Right ventricle myocardium inferior (tissue), 1 donor: ENCODE measurements at regions not wholly inside any gene's neighbourhood (a gene's known extent, or its start where the extent isn't known, plus 50 kb on each side); places are given as distances from the start of the nearest gene placed in this dataset.
"Not testable (repeated sequence)": the region's sequence is repeated elsewhere in the genome, so short reads cannot be mapped to it uniquely, and the experiment has no call there.

Source experiments
- ATAC-seq: fragments of 200-7000 bp; cut with Tn5 transposase; one replicate; pipeline ENCODE4 v1.9.1; 2020; ENCODE audit warnings: mild to moderate bottlenecking, moderate library complexity
- DNase-seq: peaks from one replicate; pipeline ENCODE4 v3.0.0; 2021; ENCODE audit errors: missing footprints
- intact Hi-C: fragments of 100-400 bp; cut with DNase I; formaldehyde crosslinking; loops from one replicate; pipeline ENCODE4 v1.11.0; 2022
- donor health status: DM: no; HTN: yes; CAD: no; lungs with severe emphysema.

DNA sequence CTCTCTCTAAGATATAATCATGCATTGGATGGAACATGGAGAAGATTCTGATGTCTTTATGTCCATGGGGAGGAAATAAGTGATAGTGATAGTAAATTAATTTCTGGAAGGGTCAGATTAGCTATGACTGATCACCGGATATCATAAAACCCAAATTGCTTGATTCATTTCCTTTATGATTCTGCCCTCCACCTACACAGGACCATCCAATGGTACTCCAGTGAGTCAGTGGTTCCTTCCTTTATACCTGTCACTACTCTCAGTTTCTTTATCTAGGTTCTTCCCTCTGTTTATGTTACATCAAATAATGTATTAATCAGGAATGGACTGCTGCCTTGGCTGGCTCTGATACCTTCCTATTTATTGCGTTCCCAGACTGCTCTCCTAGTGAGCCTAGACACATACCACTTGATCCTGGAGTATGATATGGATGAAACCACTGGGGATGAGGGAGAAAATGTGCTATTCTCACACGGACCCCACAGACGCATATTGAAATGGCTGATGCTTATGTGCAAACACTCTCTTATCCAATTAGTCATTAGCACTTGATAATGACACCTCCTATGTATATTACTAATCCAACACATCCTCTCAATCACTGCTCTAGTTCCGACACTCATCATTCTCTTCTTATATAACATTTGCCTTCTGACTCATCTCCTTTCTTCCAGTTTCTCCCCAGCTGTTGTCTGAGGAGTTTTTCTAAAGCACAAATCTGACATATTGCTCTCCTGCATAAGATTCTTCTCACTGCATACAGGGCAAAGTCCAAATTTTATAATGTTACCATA lies 315.6 kb downstream of the INSIG2 start:
- no peak for DNase-seq
- intact Hi-C loops = no loop called here
- no peak for ATAC-seq

DNA sequence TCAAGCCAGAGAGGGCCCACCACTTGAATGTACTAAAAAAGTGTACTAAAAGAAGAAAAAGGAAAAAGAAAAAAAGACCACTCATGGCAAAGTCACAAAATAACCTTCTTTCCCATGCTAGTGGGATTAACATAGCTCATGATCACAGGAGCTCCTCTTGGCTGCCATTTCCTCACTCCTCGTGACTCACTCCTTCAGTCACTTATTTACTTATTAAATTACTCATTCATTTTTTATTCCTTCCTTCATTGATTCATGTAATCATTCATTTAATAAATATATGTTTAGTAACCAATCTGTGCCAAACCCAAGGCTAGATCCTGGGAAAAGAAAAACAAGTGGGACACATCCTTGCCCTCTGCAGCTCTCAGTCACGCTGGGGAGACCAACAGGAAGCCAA lies 300.5 kb downstream of the INSIG2 start:
- ATAC-seq = no peak
- intact Hi-C loops = no loop called here

DNA sequence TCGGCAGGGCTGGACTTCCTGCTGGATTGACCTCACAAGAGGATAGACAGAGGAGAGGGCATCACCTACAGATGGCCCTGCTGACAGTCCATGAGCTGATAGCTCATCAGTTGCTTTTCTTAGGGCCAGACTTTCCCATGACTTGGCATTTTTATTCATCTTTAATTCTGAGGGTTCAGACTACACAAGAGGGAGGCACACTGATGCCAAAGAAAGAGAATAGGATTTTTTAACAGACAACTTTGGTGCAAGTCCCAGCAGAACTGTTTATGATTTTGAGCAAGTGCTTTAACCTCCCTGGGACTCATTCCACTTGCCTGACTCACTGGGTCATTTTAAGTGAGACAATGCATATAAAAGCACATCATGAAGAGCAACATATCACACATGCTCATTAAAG lies 299.2 kb downstream of the INSIG2 start:
- no peak for ATAC-seq
- no peak for DNase-seq
- intact Hi-C loops = no loop called here

More for the DNA sequence above, 300.5 kb downstream of the INSIG2 start:
- no peak for DNase-seq

DNA sequence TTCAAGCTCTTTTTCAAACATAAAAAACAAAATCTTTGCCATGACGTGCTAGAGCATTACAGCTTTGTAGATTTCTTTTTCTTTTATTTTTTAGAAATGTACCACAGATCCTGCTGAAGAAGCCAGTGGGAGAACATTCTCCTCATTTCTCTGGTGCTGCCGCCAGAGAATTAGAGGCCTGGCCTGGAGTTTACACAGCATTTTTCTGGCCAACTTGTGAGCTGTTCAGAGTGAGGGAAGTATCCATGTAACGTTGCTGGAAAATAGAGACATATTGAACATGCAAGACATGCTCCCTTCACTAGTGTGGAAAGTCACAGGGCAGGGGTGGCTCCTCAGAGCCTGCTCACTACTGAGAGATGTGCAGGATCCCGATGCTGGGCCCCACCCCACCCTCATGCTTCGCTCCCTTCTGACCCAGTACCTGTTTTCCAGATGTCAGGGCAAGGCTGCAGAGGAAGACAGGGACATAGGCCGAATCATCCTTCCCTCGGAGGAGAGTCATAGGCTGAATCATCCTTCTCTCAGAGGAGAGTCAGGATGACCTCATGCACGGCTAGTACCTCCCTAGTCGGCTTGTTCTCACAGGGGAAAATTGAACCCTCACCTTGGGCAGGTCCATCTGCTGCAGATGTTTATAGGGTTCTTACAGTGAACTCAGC lies 298.5 kb downstream of the INSIG2 start:
- ATAC-seq (no peak), DNase-seq (no peak)
- intact Hi-C loops = no loop called here

DNA sequence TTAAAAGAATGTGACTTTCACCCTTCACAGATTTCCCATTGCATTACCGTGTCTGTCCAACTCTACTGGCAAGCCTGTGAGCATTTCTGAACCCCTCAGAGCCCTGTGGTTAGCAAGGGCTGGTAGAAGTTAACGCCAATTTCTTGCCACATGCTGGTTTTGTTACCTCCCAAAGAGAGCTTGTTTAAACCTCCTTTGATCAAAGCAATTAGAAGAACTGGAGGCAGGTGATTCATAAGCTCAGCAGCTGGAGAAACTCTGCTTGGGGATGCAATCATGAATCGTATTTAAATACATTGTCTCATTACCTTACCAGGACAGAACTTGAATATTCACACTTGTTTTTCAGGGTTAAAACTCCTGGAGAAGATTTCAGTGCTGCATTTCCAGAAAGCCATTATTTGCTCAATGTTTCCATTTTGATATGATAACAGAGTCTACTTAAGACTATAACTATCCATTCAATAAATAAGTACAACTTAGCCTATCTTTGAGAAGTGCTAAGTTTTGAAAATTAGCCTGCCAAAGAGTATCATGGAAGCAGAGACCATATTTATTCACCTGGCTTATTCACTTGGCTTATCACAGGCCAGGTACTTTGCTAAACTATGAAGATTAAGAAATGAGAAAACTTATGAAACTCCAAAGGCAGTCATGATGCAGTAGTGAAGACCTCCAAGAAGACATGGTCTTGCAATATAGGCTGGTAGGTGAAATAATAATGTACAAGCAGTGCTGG lies 292.8 kb downstream of the INSIG2 start:
- DNase-seq (no peak), ATAC-seq (no peak)
- intact Hi-C loops = no loop called here

DNA sequence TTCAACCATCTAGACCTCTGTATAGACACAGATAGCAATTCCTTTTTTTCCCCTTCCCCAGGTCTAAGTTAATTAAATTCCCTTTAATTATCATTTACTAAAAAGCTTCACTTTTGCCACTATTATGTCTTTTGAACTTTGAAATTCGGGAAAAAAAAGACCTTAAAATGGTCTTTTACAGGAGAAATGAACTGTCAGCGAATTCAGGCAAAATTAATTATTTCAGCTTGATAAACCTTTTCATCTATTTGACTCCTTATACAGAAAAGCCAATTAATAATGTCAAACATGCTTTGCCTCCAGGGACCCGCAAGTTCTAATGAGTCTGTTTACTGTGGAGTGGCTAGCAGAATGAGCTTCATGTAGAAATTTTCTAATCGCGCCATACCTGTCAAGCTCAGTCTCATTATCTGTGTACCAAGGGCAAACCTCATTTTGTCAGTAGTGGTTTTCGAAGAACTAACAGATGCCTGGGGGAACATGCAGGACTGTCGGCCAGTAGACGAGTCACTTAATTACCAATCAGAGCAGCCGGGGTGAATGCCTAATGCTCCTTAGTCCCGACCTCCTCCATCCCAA lies 287.7 kb downstream of the INSIG2 start:
- intact Hi-C loops = no loop called here

DNA sequence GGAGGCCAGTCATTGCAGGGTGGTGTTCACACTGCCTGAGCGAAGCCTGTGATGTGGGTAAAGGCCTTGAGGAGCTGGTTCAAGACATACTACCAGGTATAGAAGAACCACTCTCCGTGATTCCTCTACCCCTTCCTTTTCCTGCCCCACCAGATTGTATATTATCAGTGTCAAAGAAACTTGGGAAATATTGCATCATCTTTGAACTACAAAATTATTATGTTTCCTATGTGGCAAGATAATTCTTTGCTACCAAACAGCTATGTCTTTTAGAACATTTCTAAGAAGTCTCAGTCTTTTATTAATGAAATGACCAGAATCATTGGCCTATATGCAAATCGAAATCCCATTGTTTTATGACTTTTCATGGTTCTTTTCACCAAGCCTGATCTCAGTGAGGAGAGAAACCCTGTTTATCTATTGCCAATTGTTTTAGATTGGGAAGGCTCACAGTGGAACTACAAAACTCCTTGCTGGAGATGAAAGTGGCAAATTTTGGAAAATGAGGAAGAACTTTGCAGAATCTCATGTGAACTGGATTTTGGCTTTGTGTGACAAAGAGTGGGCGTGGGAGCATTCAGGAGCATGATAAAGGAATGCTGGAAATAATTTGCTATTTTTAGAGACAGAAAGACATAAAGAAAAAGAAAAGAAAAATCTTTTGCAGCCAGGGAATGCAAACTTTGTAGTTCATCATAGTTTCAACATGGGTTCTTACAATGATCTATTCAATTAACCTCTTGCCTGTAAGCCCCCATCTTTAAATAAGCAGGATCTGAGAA lies 286.9 kb downstream of the INSIG2 start:
- no peak for DNase-seq
- intact Hi-C loops = no loop called here
- no peak for ATAC-seq

More for the DNA sequence above, 287.7 kb downstream of the INSIG2 start:
- ATAC-seq (no peak), DNase-seq (no peak)

DNA sequence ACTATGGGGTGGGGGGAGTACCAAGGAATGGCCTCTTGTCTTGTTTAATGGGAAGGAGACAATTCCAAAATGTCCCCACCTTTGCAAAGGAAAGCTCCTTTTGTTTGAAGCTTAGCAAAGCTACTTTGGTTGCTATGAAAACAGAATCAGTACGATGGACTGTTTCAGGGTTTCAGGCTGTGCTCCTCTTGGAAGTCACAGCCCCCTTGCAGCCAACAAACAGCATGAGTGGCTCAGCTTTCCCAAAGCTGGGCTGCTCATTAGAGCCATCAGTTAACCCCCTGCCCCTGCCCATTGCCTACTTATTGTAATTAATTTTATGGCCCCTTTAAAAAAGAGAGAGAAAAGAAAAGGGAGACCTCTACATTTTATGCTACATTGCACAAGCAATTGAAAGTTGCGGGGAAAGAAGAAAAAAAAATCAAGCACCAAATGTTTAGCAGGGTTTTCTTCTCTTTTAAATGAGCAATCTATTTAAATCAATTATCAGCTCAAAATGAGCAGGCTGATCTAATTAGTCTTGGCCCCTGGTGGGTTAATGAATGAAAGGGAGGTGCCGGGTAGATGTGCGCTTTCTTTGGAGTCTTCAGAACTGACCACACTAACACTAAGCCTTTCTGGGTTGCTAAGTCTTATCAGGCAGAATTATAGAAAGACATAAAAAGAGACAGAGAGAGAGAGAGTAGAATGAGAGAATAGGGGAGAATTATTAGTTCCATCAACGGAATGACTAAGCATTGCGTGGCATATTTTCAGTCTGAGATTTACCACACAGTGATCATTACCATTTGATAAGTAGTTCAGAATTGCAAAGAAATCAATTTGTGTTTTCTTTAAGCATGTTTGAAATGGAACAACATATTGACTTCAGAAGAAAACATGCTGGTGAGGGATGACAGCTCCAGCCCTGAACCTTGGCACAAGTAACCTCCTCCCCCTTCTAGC lies 284.9 kb downstream of the INSIG2 start:
- no peak for ATAC-seq
- intact Hi-C loops = no loop called here
- no peak for DNase-seq

DNA sequence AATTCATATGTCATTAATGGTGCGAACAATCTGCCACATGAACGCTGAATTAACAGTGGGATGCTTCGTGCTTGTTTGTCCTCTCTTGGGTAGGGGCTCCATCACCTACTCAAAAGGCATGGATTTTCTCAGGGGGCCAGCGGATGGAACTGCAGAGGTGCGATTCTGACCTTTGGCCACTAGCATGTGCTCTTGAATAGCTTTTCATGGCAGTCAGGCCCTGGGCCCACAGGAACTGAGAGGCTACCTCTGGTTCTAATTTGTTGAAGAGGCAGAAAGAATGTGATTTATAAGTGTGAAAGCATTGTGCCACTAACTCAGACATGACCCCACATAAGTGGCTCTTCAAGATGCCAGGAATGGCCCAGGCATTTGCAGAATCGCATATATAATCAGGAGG lies 283.2 kb downstream of the INSIG2 start:
- intact Hi-C loops = no loop called here
- no peak for ATAC-seq

DNA sequence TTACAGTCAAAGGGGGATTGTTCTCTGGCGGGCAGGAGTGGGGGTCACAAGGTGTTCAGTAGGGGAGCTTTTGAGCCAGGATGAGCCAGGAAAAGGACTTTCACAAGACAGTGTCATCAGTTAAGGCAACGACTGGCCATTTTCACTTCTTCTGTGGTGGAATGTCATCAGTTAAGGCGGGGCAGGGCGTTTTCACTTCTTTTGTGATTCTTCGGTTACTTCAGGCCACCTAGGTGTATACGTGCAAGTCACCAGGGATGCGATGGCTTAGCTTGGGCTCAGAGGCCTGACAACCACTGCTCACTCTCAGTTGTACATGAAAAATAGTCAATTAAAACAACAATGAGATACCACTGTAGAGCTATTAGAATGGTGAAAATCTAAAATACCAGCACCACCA lies 281.2 kb downstream of the INSIG2 start:
- DNase-seq, ATAC-seq: not testable (repeated sequence)

More for the DNA sequence above, 283.2 kb downstream of the INSIG2 start:
- DNase-seq = no peak

DNA sequence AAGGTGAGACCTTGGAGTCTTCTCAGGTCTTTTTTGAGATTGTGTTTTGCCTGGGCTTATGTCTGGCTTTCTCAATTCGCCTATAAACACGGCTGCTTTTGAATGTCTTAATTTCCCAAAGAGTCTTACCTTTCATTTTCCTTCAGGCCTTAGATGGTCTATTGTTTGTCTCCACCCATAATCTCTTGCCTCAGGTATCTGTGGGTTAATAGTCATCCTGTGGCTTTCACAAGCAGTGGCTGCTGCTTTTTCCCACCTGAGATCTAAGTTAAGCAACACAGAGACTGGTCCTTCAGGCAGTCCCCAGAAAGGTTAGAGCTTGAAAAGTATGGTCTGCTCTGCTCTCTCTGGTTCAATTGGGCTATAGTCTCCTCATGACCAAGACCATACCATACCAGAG lies 275.3 kb downstream of the INSIG2 start:
- intact Hi-C loops = no loop called here
- DNase-seq (no peak), ATAC-seq (no peak)

More for the DNA sequence above, 281.2 kb downstream of the INSIG2 start:
- intact Hi-C loops = not testable (repeated sequence)

DNA sequence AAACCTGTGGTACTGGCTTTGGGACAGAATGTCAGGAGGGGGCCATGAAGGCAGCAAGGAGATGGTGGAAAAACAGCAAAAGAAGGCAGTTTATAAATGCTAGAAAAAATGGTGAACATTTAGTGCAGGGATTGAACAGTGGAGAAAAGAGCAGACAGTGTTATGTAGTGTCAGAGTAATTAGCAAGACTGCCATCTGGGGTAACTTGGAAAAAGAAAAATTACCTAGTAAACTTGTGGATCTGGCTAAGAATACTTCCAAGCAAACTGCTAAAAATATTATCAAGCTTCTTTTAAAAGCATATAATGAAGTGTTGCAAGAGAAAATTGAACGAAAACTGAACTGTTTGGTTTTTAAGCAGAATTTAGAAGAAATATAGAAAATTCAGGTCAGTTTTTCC lies 267.8 kb downstream of the INSIG2 start:
- intact Hi-C loops = no loop called here
- ATAC-seq (no peak), DNase-seq (no peak)

DNA sequence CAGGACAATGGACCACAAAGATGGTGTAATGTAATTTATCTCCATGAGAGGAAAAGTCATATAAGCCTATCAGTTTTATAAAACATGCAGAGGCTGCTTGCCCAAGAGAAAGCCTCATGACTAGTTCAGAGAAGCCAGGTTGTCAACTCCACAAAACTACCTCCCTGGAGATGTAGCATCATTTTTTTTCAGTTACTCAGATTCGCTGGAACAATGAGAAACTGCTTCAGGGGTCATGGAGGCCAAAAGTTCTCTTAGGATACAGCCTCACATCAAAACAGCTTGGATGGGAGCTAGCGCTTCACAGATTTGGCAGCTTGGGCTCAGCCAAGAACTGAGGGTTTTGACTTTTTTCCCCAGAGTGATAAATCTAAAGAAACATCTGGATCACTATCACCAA lies 263.5 kb downstream of the INSIG2 start:
- intact Hi-C loops = no loop called here
- ATAC-seq (no peak), DNase-seq (no peak)

DNA sequence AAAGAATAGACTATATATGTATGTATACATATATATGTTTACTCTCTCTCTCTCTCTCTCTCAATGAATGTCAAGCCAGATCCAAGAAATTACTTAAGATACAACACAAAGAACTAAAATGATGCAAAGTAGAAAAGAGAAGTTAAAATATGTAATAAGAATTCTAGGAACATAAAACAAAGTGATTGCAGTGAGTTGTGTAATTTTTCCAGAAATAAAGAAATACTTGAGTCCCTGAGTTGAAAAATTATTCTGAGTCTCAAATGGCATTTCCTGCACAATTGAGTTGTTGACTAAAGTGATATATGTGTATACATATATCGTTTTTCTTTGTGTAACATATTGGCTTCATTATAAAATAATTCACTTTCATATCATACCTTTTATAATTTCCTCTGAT lies 262.4 kb downstream of the INSIG2 start:
- DNase-seq = no peak
- intact Hi-C loops = no loop called here
- no peak for ATAC-seq

DNA sequence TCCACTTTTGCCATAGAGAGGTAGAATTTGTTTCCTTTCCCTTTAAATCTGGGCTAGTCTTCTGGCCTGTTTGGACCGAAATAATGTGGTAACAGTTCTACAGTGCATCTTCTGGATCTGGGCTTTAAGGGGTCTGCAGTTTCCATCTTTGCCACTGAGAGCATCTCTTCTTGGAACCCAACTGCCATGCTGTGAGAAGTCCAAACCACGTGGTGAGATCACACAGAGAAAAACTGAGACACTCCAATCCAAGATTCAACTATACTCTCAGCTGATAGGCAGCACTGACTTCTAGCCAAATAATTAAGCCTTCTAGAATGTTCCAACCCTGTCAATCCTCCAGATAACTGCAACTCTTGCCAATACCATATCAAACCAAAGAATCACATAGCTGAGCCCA lies 261.1 kb downstream of the INSIG2 start:
- ATAC-seq (no peak), DNase-seq (no peak)
- intact Hi-C loops = no loop called here

DNA sequence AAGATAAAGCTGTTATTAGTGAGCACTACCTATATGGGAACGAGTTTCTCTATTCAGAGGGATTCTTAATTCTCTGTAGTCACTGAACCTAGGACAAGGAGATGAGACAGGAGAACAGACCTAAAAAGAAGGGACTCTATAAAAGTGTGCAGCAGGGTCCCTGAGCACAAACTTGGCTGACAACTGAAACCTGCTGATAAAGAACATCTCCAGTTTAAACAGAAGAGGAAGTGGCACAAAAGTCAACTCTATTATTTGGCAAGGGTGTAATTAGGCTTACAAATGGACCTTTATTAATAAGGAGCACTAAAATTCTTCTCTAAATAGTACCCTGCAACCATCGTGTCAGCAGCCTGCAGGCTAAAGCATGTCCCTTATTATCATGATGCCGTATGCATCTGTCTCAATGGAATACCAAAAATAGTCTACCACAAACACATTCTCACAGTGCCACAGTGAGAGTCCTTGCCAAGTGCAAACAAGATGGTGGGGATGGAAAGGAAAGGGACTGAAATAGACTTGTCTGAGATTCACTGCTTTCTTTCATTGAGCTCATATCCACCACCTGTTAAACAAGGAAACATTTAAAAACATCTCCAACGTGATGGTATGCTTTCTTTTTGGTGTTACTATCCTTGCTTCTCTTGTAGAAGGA lies 260.2 kb downstream of the INSIG2 start:
- no peak for DNase-seq
- ATAC-seq = no peak
- intact Hi-C loops = no loop called here

DNA sequence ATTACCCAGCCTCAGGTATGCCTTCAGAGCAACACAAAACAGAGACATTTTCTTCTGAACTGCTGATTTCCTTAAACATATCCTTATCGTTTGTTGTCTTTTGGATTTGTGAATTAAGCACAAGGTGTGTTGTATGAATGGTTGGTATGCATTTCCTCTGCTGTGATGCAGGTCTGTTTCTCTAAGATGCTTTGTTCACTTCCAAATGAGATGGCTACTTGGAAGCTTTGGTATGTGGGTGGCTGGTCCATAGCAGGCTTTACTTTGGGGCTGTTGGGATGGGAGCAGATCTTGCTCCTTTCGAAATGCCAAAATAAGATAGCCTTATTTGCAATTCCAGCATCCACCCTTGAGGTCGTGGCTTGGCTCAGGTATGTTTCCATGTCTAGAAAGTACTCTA lies 257.2 kb downstream of the INSIG2 start:
- DNase-seq = no peak
- intact Hi-C loops = no loop called here
- no peak for ATAC-seq
